GF-D8 (cell line): ENCODE measurements at regions not wholly inside any gene's neighbourhood (a gene's known extent, or its start where the extent isn't known, plus 50 kb on each side); places are given as distances from the start of the nearest gene placed in this dataset.
"Not testable (repeated sequence)": the region's sequence is repeated elsewhere in the genome, so short reads cannot be mapped to it uniquely, and the experiment has no call there.

Experiments
- DNase-seq: peaks from one replicate; lab custom pipeline; 2025; lab: John Stamatoyannopoulos, UW

DNA sequence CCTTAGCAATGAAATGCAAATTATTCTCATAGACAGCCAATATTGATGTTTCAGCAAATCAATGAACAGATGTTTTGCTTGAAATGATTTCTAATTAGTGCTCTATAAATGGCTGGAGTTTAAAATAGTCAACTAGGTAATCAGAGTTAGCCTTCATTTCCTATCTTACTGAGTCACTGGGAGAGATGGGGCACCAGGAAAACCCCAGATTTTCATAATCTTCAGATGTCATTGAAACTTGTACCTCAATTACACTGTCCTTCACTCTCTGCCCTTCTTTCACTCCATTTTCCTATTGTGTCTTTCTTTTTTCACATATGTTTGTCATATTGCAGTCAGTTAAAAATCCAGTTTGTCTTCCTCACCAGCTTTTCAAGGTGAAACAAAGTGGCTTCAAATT lies 92.7 kb downstream of the C12orf75 start:
- no peak for DNase-seq

DNA sequence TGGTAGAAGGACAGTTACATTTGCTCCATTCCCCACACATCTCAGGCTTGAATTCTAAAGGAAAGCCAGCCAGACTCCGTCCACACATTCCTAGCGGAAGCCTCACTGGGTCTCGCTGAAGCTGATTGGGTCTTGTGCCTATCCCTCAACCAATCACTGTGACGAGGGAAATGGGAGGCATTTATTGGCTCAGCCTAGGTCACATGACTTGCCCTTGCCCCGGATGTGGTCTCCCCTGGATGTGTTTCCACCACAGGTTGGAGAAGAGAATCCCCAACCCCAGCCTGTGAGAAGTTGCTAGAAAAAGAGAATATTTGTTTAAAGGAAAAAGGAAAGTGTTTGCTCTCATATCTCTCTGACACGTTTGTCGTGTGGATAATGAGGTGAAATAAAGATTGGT lies 93.4 kb downstream of the C12orf75 start:
- DNase-seq, result no peak

DNA sequence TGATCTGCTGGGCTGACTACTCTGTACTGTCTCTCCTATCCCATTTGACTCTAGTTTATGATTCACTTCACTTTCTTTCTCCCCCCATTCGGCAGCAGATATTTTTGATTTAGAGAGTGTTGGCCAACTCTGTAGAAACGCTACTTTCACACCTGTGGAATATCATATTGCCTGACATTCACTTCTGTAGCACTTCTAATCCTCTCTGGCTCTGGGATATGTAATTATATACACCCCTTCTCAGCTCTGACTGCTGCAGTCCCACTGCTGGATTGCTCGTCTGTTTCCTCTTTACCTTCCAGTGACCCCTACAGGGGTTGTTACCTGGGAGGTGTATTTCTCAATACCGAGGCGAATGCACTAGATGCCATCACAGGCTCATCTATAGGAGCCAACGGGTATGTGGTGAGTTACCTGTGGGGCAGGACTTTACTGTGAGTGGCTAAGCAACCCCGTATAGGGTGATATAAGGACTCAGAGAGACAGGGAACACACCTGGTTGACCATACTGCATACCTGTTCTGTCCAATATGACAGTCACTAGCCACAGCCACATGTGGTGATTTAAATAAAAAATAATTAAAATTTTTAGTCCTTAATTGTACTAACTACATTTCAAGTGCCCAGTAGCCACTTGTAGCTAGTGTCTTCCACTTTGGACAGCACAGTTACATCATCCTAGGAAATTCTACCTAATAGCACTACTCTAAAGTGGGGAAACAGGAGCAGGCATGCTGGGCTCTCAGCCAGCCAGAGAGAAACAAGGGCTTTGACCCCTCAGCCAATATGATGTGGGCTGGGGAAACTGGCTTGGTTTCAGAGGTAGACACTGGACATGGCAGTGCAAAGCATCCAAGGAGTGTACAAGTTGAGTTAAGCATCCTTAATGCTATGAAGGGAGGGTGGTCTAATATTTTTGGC lies 95.0 kb downstream of the C12orf75 start:
- DNase-seq, result no peak

DNA sequence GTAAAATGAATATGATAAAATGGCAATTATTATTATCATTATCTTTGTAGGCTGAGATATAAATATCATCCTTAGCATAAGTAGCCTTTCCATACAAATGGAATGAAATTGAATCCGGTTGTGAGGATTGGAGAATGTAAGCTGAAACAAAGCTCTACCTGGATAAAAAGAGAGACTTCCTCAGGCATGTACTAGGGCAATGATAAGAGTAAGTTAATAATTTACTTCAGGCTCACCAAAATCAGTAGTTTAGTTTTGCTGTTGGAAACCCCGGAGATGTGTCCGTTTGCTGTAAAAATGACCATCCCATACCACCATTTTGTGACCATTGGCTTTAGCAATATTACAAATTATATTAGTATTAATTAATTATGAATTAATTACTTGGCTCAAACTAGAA lies 96.3 kb downstream of the C12orf75 start:
- no peak for DNase-seq

DNA sequence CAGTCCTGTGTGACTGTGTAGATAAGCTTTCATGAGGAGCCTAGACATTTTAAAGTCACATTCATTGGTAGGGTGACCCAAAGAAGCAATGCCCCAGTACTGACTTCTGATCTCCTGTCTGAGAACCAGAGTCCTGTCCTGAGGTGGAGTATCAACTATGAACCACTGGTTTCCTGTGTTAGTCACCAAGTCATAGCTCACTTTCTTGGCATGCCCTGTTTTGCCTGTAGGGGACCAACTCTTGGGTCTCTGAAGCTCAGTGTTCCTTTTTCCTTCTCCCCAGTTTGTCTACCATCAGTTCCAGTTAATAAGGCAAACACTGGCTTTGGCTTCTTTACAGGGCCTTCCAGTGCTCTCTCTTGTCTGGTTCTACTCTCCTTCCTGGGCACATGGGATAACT lies 97.4 kb downstream of the C12orf75 start:
- DNase-seq, result no peak

DNA sequence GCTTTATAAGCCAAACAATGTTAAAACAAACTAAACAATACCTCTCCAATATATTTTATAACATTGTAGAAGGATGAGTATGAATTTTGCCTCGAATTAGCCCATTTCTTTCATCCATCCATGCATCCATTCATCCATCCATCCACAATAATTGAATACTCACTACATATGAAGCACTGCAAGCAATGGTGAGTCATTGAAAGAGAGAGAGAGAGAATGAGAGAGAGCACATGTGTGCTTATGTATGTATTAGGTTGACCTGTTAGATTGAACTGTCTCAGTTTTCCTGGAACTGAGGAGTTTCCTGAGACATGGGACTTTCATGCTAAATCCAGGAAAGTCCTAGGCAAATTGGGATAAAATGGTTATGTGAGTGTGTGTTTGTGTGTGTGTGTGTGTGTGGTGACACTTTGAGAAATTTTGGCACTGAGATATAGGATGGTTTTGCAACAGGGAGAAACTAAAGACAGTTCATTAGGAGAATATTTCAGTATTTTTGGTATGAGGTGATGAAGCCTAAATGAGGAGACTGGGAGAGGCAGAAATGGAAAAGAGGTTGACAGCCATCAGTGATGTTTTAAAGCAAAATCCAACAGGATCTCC lies 98.4 kb downstream of the C12orf75 start:
- no peak for DNase-seq

DNA sequence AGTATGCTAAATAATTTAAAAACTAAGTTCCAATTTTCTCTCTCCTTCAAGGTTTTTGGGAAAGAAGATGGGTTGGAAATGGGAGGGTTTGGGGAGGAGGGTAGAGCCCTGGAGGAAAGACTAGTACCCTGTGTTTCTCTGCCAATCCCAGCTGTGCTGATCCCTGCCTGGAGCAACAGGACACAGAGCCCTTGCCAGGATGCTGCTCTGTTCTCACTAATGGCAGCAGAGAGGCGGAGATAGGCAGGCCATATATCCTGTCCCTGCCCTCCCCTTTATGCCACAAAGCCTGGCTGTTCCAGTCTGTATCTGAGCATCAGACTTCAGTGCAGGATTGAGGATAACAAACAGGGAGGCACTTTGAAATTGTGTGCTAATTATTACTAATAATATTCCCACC lies 99.0 kb downstream of the C12orf75 start:
- no peak for DNase-seq

DNA sequence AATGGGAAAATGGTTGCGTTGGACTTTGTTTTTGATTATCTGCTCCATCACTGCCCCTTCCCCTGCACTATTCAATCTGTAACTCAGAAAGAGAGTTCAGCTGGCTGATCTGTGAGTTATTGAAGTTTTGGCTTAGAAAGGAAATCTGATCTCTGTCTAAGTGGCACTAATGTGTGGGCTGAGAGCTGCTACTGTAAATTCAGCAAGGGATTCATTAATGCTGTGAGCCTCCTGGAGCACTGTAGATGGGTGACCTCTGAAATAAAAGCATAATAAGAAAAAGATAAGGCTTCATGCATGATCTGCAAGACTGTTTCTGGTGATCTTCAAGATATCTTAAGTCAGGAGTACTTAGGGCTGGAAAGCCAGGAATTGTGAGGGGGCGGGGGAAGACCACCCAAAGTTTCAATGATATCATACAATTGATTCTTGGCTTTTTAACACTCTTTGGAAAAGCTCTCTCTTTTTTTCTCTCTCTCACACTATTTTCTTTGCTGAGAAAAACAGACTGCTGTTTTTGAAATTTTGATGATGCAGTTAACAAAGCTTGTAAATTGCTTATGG lies 101.1 kb downstream of the C12orf75 start:
- no peak for DNase-seq

DNA sequence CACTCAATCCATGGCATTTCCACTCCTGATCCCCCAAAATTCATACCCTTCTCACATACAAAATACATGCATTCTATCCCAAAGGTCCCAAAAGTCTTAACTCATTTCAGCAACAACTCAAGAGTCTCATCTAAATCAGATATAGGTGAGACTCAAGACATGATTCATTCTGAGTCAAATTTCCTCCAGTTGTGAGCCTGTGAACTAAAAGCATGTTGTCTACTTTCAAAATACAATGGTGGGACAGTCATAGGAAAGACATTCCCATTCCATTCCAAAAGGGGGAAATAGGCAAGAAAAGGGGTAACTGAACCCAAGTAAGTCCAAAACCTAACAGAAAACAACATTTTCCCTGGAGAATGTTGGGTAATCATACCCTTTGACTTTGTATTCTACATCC lies 103.3 kb downstream of the C12orf75 start:
- no peak for DNase-seq

DNA sequence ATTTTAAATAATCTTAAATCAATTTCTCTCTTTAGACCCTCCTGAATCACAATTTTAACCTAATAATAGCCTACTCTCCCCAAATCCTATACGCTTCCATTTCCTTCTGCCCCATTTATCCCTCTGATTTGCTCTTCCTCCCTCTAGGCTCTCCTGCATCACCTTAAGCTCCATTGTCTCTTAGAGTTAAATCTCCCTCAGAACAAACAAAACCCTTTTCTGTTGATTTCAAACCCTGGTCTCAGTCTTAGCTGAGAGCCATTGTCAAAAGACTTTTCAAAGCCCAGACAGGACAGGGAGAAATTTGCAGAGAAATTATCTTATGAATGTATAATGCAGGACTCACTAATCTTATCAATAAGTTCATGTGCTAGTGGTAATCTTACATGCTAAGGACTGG lies 106.1 kb downstream of the C12orf75 start:
- DNase-seq, result no peak

DNA sequence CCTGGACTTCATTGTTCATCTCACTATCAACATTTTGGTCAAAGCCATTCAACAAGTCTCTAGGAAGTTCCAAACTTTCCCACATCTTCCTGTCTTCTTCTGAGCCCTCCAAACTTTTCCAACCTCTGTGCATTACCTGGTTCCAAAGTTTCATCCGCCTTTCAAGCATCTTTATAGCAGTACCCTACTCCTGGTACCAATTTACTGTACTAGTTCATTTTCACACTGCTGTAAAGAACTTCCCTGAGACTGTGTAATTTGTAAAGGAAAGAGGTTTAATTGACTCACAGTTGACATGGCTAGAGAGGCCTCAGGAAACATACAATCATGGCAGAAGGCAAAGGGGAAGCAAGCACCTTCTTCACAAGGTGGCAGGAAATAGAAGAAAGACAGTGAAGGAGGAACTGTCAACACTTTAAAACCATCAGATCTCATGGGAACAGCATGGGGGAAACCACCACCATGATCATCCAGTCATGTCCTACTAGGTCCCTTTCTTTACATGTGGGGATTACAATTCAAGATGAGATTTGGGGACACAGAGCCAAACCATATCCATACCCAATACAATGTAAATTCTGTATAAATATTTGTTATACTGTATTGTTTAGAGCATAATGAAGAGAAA lies 109.7 kb downstream of the C12orf75 start:
- no peak for DNase-seq

DNA sequence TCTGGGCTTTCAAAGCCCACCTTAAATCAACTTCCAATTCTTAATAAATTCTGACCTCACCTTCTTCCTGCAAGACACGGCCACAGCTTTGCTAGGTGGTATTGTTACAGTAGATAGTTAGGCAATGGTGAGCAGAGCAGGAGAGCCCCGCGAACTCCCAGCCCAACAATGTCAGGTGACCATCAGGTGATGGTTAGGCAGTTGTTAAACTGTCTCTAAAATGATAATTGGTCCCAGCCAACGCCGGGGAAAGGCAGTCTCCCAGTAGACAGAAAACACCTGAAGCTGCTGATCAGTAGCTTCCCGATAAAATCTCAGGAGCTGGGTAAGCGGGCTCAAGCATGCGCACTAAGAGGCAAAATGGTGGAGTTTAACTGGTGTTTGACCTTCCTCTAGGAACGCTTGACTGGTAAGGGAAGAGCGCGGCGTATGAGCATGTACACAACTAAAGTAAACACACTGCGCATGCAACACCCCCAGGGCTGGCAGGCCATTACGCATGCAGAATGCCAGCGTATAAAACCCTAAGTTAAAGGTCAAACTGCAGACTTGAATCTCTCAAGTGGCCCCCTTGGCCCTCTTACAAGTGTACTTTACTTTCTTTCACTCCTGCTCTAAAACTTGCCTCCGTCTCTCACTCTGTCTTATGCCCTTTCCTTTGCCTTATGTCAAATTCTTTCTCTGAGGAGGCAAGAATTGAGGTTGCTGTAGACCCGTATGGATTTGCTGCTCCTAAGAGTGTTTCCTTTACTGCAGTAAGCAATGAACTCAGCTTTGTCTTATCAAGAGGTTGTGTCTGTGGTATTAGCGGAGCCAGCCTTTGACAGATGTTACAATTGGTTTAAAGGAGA lies 113.5 kb downstream of the C12orf75 start:
- DNase-seq, result no peak

DNA sequence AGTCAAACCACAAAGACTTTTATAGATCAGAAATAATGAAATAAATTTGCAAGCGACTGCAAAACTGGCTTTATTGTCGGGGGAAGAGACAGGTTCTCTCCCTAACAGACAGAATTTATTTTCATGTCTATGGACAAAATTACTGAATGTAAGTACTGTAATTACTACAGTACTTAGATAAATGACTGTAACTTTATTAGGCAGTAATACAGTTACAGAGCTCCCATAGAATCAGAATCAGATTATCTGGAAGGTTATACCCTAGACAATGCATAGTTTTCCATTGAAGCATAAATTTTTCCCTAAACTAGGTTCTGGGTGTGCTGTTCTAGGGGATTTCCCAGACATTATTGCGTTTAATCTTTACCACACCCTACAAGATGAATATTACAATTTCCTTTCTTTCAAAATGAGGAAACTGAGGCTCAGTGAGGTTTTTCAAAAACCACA lies 114.2 kb downstream of the C12orf75 start:
- no peak for DNase-seq

DNA sequence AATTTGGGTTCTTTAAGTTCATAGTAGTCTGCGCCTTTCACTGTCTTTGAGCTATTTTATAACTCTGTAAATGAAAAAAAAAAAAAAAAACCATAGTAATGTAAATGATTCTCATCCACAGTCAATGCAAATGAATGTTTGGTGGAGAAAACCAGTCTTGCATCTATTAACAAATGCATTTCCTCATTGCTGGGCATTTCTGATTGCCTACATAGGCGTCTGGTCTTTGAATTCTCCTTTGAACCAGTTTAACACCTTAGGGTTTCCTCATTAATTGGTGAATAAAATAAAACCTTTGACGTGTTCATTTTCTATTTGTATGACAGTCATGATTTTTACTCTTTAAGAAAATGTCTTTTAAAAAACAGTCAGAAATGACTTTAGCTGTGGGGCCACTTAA lies 114.8 kb downstream of the C12orf75 start:
- no peak for DNase-seq

DNA sequence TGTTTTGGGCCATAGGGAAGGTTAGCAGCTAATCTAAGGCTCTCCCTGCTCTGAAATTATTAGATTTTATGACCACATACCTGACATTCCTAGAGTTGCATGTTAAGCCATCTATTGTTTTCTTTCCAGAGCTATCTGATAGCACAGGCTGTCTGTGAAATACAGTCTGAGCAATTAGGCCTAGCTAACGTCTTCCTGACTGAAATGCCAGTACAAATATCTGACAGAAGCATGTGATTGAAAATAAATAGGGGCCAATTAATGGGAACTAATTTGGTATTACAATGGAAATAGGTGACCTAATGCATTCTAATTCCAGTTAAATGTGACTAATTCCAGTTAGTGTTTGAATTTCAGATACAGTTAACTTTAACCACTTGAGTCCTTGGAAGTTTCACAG lies 115.2 kb downstream of the C12orf75 start:
- DNase-seq, result no peak

DNA sequence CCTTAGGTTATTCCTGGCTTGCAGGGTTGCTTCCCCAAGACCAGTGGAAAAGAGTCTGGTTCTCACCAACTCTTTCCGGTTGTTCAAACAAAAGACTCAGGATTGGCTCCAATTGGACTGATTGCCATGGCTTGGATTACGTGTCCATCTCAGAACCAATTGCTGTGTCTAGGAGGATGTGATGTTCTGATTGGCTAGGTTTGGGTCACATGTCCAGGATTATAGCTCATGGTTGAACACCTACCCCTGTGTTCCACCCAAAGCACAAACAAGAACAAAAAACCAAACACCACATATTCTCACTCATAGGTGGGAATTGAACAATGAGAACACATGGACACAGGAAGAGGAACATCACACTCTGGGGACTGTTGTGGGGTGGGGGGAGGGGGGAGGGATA lies 116.0 kb downstream of the C12orf75 start:
- not testable (repeated sequence) for DNase-seq

DNA sequence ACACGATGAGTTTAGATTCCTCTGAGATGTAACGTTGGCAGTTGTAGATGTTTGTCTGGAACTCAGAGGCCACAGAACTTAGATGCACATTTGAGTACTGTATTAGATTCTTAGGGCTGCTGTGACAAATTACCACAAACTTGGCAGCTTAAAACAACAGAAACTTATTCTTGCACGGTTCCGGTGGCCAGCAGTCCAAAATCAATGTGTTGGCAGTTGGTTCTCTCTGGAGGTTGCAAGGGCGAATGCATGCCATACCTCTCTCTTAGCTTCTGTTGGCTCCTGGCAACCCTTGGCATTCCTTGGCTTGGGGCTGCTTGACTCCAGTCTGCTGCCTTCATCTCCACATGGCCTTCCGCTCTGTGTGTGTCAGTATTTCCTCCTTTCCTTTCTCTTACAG lies 118.9 kb downstream of the C12orf75 start:
- no peak for DNase-seq

DNA sequence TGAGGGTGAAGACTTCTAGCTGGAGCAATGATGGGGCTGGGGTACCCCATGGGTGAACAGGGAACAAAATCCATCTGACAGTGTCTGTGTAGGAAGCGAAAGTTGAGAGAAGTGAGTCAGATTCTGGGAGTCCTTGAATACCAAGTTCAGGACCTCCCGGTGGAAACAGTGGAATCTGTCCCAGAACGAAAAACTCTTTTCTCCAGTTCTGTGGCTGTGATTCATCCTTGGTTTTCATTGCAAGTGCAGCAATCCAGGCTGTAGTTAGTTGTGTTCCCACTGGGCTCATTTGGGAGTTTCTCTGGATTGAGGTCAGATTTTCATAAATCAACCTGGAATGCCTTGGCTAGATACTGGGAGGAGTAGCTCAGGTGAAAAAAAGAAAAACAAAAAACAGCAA lies 120.7 kb downstream of the C12orf75 start:
- DNase-seq, result no peak

DNA sequence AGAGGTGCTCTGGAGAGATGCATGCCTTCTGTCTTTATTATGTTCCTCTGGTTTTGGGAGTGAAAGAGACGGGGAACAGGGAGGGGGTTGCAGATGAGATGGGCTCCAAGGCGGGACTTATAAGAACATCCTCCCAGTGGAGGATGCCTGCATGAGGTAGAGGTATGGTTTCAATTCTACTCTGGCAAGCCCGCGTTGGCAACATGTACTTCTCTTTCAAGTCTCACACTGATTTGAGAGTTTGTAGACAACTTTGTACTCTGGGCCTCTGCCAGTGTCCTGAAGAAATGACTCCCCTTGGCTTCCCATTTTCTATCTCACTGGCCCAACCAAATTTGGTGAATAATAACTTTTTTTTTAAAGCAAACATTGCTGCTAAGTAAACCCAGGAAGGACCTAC lies 121.3 kb downstream of the C12orf75 start:
- no peak for DNase-seq

DNA sequence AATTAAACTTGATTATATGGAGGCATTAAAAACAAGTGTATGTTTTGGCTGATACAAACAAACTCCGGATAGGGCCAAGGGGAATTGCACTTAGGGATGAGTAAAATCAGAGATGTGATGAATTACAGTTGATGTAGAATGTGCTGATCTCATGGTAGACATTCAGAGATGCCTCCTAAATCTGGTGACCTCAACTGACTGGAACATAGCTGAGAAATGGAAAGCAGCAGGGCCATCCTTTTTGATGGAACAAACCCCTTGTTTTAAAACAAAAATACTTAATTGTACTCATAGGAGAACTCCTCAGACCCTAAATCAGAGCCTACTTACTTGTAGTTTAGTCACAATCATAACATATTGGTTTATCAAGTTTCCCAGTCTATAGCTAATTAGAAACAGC lies 122.8 kb downstream of the C12orf75 start:
- no peak for DNase-seq

DNA sequence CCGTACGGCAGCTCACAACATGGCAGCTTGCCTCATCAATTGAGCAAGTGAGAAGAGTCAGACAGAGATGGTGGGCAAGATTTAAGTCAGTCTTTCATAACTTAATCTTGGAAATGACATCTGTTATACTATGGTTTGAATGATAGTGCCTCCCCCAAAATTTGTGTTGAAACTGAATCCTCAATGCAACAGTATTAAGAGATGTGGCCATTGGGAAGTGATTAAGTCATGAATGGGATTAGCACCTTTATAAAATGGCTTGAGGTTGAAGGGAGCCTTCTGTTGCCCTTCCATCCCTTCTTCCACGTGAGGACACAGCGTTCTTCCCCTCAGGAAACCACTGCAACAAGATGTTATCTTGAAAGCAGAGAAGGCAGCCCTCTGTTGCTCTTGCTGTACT lies 124.2 kb downstream of the C12orf75 start:
- DNase-seq, result no peak

DNA sequence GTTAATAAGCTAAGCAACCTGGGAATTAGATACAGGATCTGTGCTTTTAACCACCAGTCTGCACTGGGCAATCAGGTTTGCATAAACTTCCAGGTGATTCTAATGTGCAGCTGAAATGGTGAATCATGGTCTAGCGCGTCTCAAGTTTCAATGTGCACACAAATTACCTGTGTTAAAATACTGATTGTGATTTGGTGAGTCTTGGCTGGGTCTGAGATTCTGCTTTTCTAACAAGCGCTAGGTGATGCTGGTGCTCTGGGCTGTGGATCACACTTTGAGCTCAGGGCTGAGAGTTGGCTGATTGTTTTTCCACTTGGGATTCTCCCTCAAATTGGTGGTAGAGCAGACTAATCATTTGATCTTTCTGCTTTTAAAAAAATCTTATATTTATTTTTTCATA lies 124.8 kb downstream of the C12orf75 start:
- DNase-seq, result no peak
